DMS 273 (cell line): ENCODE measurements at regions not wholly inside any gene's neighbourhood (a gene's known extent, or its start where the extent isn't known, plus 50 kb on each side); places are given as distances from the start of the nearest gene placed in this dataset.
"Not testable (repeated sequence)": the region's sequence is repeated elsewhere in the genome, so short reads cannot be mapped to it uniquely, and the experiment has no call there.

Source experiments
- DNase-seq: peaks from one replicate; lab custom pipeline; 2025; ENCODE audit not compliant: unreplicated experiment; lab: John Stamatoyannopoulos, UW

DNA sequence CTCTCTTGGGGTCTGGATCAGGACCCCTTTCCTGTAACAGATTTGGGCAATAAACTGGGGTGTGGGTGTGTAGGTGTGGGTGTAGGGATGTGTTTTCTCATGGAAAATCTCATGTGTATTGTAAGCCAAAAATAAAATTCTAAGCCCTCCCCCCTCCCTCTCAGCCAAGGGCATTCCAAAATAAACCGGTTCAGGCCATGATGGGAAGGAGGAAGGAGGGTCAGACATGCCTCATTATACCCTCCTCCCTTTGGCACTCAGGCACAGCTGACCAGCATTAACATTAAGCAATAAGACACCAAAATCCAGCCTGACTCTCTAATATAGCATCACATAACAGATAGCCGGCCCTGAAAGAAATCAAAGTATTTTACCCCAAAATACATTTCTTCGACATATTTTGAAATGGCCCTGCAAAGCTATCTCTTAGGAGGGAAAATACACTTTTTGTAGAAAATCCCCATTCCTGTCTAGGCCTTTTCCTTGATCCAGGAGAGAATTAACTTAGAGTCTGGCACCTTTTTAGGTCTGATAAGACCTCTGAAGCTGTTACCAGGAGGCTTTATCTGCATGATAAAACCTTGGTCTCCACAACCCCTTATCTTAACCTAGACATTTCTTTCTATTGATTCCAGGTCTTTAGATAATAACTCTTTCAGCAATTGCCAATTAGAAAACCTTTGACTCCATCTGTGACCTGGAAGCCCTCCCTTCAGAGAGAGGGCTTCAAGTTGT, 128.7 kb upstream of the COL5A2 start:
- no peak for DNase-seq

DNA sequence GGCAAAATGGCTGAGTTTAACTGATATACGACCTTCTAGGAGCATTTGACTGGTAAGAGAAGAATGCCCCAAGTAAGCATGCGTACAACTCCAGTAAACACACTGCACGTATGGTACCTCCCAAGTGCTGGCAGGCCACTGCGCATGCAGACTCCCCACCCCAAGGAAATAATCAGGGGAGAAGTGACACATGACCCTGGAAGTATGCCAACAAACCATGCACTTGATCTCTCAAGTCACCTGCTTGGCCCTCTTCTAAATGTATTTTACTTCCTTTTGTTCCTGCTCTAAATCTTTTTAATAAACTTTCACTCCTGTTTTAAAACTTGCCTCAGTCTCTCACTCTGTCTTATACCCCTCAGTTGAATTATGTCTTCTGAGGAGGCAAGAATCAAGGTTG, 129.8 kb upstream of the COL5A2 start:
- peak; percentile 4 for DNase-seq

DNA sequence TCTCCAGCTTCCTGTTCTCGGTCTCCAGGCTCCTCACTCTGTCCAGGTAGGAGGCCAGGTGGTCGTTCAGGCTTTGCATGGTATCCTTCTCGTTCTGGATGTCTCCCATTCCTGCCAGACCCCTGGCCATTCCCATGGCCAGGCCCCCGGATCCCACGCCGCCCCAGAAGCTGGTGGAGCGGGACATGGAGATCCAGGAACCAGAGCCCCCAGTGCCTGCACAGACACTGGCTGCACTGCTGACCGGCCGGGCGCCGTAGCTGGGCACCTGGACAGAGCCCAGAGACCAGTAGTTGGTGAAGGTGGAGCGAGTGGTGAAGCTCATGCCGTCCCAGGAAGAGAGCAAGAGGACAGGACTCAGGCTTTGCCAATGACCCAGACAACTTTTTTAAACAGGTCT, 129.1 kb upstream of the WDR75 start:
- DNase-seq, result no peak

DNA sequence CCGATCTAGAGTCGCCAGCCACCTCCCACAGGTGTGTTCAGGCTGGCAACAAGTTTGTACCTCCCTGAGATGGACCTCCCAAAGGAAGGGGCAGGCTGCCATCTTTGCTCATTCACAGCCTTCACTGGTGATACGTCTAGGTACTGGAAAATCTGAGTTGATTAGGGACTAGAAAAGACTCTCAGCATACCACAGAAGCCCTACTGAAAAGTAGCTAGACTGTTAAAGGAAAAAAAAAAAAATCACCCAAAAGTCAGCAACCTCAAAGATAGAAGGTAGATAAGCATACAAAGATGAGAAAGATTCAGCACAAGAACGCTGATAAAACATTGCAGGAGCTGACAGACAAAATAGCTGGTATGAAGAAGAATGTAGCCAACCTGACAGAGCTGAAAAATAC, 128.6 kb upstream of the WDR75 start:
- no peak for DNase-seq

DNA sequence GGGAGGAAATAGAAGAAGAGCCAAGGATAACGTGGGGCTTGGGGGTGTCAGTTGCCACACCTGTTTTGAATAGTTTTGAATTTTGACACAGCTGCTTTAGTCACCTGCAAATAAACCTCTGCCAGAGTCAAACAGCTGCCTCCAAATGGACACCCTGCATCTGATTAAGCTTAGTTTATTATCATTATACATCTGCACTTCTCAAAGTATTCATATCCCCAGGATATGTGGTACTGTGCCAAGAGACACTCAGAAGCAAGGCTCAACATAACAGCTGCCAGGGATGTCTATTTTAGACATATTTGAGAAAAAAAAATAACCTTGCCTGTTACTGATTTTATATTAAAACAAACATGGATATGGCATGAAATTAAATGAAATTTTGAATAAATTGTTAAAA, 122.5 kb upstream of the WDR75 start:
- DNase-seq, result no peak

DNA sequence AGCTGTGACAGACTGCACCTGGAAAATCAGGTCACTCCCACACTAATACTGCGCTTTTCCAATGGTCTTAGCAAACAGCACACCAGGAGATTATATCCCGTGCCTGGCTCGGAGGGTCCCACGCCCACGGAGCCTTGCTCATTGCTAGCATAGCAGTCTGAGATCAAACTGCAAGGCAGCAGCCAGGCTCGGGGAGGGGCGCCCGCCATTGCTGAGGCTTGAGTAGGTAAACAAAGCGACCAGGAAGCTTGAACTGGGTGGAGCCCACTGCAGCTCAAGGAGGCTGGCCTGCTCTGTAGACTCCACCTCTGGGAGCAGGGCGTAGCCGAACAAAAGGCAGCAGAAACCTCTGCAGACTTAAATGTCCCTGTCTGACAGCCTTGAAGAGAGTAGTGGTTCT, 121.8 kb upstream of the WDR75 start:
- DNase-seq, result not testable (repeated sequence)

DNA sequence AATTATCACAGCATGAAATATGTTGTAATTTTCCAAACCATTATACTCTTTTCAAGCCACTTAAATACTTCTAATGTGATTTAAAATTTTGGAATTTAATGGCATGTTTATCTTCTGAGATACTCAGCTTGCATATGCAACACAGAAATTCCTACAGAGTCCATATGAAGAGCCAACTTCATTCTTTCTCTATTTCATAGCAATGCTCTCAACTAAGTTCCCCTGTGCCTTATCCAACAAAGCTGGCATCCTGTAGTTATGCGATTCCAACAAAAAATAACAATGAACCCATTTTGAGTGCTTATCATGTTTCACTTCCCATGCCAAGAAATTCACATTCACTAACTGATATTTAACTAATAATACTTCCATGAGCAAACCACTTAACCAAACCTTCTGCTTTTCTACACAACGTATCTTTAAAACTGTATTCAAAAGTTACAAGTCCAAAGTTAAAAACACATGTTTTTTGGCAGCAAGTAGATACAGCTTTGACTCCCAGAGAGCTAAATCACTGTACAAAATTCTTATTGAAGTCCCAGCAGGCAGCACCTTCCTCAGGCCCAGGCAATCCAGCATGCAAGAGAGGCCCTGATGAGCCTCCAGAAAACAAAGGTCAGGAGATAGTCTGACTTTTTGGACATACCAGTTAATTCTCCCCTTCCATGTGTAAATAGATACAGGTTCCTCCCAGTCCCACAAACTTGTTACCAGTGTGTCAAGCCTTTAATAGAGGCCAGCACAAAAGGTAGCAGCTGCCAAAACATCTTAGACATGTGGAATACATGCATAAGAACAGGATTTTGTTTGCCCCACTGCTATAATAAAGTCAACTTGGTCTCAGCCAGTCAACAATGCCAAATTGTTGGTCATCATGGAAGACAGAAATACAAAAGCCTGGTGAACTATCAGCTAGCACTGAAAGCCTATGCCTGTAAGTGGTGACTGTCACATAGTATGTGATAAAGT, 113.1 kb upstream of the WDR75 start:
- DNase-seq, result no peak

DNA sequence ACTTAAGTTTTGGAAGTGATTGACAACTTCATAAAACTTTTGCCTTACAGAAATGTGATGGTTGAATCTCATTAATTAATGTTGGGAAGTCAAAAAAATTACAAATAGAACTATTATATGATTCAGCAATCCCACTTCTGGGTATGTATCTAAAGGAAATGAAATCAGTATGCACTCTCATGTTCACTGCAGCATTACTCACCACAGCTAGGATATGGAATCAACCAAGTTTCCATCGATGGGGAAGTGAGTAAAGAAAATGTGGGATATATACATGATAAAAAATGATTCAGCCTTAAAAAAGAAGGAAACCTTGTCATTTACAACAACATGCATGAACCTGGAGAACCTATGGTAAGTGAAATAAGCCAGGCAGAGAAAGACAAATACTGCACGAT, 112.4 kb upstream of the WDR75 start:
- DNase-seq, result no peak

DNA sequence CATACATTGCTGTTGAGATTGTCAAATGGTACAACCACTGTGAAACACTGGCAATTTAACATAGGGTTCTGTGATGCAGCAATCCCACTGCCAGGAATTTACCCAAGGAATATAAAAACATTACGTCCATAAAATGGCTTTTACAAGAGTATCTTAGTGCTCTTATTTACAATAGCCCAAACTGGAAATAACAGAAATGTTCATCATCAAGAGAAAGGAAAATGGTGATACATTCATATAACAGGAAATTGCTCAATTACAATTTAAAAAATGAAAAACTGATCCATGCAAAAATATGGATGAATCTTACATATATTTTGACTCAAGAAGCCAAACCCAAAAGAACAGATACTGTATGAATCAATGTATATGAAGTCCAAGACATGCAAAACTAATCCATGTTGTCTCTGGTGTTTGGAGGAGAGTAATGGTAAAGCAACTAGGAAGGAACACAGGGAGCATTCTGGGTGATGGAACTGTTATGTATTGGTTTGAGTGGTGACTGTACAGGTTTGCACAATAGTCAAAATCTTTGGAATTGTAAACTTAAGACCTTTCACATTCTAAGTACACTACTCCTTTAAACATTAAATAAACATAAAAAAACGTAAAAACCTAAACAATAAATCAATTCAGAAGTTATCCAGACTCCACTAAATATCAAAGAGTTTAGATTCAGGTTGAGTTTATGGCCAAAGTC, 104.8 kb upstream of the WDR75 start:
- DNase-seq, result no peak

DNA sequence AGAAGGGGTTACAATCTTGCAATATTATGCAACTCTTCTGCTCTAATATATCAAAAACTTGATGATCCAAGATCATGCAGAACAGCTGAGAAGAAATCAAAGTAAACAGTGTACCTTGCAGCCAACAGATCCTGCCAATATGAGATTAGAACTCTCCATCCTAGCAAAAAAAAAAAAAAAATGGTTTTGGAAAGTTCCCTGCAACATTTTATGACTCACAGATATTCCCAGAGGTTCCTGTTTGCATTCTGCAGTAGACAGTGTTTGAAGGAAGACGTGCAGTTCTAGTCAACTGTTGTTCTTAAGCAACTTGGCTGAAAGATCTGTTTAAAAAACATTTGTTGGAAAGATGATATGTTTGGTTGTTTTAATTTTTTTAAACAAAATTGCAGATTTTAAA, 103.6 kb upstream of the WDR75 start:
- DNase-seq, result no peak

DNA sequence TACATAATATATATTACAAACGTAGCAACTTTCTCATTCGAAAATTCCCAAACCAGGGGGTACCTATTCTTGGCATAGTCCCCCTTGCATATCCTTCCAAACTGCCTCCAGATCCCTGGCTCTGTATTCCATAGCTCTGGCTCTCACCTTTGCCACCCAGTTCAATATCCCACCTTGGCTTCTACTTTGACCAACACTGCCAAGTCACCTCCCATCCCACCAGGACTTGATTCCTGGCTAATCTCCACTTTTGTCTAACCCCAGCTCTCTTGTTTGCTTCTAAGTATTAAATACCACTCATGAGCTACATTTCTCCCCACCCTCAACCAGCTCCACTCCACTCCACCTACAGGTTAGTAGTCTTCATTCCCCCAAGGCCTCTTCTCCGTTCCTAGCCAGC, 103.2 kb upstream of the WDR75 start:
- DNase-seq, result no peak

DNA sequence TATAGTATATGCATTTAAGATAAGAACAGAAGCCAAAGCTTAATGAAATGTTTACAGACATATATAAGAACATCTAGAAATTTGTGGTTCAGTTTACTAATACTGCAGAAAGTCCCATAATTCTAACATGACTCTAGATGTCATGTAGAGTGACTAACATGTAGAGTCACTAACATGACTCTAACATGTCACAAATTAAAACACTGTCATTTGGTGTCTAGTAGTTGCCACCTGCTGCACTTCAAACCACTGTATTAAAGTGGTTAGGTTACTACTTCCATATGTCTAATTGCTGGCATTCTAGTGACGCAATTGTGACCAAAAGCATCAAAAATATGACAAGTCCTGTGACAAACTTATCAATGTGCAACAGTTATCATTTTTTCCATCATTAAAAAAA, 100.2 kb upstream of the WDR75 start:
- DNase-seq, result no peak

DNA sequence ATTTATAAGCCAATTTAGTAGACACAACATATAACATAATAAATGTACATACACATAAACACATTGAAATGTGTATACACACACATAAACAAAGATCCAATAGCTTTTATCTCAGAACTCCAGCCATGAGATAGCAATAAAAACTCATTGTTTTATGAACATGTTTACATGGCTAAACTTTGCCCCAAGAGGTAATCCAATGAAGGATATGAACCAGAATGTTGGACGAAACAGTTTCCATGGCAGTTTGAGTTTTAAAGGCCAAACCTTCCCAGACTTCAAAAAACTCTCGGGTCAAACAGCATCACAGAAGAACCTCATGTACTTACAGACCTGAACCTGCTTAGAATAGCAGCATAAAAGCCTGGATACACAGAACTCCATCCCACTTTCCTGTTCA, 97.2 kb upstream of the WDR75 start:
- DNase-seq, result no peak

DNA sequence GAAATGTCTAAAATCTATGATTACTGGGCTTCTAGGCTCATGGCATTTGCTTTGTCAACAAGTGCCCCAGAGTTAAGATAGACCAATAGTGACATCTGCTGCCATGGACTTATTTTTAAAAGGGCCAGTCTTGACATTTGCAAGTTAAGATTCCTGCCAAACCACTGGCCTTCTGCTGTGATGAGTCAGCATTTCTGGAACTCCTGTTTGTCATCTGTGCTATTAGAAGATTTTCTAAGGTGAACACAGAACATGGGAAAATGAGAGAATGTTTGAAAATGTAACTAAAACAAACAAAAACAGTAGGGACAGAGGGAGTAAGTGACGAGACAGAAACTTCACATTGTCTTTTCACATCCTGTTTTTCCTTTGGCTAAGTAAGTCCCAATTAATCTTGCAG, 93.7 kb upstream of the WDR75 start:
- DNase-seq, result peak; percentile 84

DNA sequence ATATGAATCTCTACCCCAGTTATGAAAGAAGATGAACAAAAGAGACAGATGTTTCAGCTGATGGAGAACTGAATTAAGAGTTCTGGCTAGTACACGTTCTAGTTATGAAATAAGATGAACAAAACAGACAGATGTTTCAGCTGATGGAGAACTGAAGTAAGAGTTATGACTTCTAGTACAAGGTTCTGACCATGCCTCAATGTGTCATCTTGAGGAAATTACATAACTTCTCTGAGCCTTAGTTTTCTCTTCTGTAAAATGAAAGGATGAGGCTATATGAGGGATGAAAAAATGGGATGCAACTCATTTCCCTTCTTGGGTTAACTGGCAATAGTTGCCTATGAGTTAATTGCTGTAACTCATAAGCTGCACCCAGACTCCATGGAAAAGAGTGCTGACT, 92.9 kb upstream of the WDR75 start:
- DNase-seq, result no peak

DNA sequence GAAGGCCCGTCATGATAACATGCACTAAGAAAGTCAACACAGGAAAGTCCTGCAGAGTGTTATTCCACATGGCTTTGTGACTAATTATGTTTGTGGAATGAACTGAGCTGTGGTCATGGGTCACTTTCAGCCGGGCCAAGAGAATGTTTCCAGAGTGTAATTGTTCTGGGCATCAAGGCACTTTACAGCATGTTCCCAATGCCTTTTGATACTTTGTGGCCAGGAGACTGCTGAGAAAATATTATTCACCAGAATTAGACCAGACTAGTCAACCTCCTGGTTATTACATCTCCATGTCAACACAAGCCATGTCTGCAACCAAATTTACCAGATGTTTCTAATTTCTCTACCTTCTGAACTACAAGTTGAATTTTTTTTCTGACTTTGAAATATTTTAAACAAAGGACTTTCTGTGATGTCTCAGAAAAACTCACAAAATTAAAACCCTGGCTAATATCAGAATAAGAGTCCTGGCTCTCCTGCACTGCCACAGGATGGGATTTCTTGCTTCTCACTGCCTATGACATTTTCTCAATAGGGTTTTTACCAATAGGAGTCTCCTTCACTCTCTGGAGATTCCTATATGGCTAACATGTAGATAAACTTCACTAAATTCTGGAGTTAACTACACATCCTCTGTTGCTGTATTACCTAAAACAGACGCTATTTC, 90.6 kb upstream of the WDR75 start:
- no peak for DNase-seq

DNA sequence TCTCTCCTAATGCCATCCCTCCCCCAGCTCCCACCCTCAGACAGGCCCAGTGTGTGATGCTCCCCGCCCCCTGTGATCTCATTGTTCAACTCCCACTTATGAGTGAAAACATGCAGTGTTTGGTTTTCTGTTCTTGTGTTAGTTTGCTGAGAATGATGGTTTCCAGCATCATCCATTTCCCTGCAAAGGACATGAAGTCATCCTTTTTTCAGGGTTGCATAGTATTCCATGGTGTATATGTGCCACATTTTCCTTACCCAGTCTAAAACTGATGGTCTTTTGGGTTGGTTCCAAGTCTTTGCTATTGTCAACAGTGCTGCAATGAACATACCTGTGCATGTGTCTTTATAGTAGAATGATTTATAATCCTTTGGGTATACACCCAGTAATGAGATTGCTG, 89.3 kb upstream of the WDR75 start:
- not testable (repeated sequence) for DNase-seq

DNA sequence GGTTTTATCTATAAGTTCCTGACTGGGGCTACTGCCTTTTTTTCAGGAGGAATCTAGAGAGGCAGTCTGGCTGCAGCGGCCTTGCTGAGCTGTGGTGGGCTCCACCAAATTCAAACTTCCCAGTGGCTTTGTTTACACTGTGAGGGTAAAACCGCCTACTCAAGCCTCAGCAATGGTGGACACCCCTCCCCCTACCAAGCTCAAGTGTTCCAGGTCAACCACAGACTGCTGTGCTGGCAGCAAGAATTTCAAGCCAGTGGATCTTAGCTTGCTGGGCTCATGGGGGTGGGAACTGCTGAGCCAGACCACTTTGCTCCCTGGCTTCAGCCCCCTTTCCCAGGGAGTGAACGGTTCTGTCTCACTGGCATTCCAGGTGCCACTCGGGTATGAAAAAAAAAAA, 83.9 kb upstream of the WDR75 start:
- not testable (repeated sequence) for DNase-seq

DNA sequence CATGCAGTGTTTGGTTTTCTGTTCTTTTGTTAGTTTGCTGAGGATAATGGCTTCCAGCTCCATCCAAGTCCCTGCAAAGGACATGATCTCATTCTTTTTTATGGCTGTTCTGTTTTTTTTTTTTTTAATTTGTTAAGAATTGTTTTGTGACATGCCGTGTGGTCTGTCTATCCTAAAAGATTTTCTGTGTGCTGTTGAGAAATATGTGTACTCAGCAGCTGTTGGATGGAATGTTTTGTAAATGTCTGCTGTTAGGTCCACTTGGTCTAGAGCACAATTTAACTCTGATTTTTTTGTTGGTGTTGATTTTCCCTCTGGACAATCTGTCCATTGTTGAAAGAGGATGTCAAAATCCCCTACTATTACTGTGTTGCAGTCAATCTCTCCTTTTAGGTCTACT, 80.4 kb upstream of the WDR75 start:
- no peak for DNase-seq

DNA sequence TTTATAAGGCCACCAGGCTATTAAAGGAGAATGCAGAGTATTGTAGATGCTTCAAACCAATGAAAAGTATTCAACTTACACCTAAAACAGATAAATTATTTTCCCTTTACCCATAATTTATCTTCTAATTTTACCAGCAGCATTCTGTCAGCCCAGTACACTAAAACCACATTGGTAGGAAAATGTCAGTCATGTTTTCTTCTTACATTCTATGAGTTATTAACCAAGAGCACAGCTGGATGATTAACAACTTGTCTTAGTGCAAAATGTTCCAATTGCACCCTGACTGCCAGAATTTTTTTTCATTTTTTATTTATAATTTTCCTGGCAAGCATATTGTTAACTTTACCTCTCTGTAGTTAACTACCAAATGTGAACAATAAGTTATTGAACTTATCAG, 79.0 kb upstream of the WDR75 start:
- DNase-seq, result no peak

DNA sequence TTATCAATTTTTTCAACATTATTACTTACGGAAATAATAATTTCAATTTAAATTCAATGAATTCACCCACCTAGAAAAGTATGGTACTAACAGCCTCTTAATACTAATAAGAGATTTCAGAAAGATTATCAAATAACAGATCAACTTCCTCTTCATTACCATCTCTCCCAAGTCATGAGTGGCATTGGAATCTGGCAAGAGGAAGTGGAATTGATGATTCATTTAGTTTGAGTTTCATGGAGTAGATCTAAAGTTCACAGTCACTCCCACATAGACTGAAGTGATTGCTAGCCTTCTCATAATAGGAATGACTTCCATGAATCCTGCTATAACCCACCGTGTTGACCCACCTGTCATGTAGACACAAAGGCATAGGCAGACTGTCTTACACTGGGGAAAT, 77.7 kb upstream of the WDR75 start:
- no peak for DNase-seq
